ENCODE measurements at regions not wholly inside any gene's neighbourhood (a gene's known extent, or its start where the extent isn't known, plus 50 kb on each side); places are given as distances from the start of the nearest gene placed in this dataset.

DNA sequence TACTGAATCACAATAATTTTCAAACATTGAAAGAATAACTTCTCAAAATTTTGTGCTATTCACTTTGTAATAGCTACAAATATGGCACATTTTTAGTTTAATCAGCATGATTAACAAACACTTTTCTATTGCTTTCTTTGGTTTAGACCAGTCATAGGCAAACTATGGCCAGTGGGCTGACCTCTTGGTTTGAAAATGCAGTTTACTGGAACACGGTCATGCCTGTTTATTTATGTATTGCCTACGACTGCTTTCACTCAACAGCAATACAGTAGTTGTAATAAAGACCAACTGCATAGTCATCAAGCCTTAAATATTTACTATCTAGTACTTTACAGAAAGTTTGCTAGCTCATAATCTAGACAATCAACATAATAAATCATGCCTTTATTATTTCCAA lies 810.8 kb downstream of the TLE1 start:
- Histone ChIP-seq H3K27me3 (ENCODE audit: control insufficient read depth in 3 of 3, insufficient read depth in 3 of 3, low read depth in 1 of 3, low read length in 3 of 3) (no peaks in the 10 kb centered on the region), H2BK120ac (ENCODE audit: low read depth, low read length) (no peak overlapping the region), H4K8ac (ENCODE audit: low read depth, low read length) (no peak overlapping the region), H4K91ac (ENCODE audit: low read depth, low read length, poor library complexity) (no peak overlapping the region), H3K9ac (ENCODE audit: low read depth, low read length, poor library complexity) (no peak overlapping the region), H2BK12ac (ENCODE audit: low read length) (no peak overlapping the region), H3K9me3 (replicated peaks in 1 of 2; ENCODE audit: control insufficient read depth in 2 of 2, insufficient read depth in 1 of 2, low read depth in 1 of 2, low read length in 2 of 2) (no peaks in the 10 kb centered on the region), H3K36me3 (replicated peaks in 1 of 2; ENCODE audit: control insufficient read depth in 2 of 2, insufficient read depth in 2 of 2, low read length in 2 of 2) (no peaks in the 10 kb centered on the region), H3K79me1 (ENCODE audit: low read depth, low read length) (no peaks in the 10 kb centered on the region), H3K23ac (ENCODE audit: low read depth, low read length, poor library complexity) (no peak overlapping the region), H3K4me3 (ENCODE audit: low read length in 2 of 2) (no peak overlapping the region), H2BK5ac (ENCODE audit: low read length) (no peak overlapping the region), H3K14ac (ENCODE audit: low read length) (no peak overlapping the region), H2BK15ac (ENCODE audit: low read length) (no peak overlapping the region), H2AK5ac (ENCODE audit: low read depth, low read length) (no peak overlapping the region), H3K18ac (ENCODE audit: low read length) (no peak overlapping the region), H3K27ac (replicated peaks; ENCODE audit: low read length) (no peak overlapping the region), H2AFZ (ENCODE audit: low read length) (no peak overlapping the region), H3K4me1 (ENCODE audit: control insufficient read depth in 2 of 2, insufficient read depth in 1 of 2, low read depth in 1 of 2, low read length in 2 of 2) (peaks cover 0 to 2% of the 10 kb centered on the region in 2 donors), H3K4ac (ENCODE audit: low read length) (no peak overlapping the region), H3K4me2 (ENCODE audit: insufficient read depth, low read length, poor library complexity, severe bottlenecking) (no peak overlapping the region)
- DNase-seq (ENCODE audit: low spot score) = no peak
- no CpG with 5 or more reads among the region's 2 CpGs for WGBS, 2 donors (ENCODE audit: extremely low coverage in 2 of 2, insufficient read length in 2 of 2, insufficient replicate concordance in 1 of 2)

DNA sequence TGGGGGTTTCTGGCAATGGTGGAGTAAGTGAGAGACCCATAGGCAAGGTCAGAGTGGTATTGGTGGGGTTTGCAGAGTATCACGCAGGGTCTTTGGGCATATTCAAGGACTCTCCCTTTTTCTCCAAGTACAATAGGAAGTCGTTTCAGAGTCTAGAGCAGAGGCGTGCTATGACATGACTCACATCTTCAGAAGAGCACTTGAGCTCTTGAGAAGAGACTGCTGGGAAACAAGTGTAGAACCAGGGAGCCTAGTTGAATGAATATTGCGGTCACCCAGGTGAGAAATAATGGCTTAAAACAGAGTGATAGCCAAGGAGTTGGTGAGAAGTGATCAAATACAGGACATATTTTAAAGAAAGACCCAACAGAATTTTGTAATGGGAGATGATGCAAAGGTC lies 813.4 kb downstream of the TLE1 start:
- no peak for DNase-seq (ENCODE audit: low spot score)
- H2AFZ ChIP-seq (ENCODE audit: low read length) = no peak overlapping the region
- H3K9ac ChIP-seq (ENCODE audit: low read depth, low read length, poor library complexity) = no peak overlapping the region
- no peaks in the 10 kb centered on the region for H3K79me1 ChIP-seq (ENCODE audit: low read depth, low read length)
- H3K27ac ChIP-seq (replicated peaks; ENCODE audit: low read length) = no peak overlapping the region
- no peak overlapping the region for H3K4me3 ChIP-seq (ENCODE audit: low read length in 2 of 2)
- no peaks in the 10 kb centered on the region for H3K9me3 ChIP-seq (replicated peaks in 1 of 2; ENCODE audit: control insufficient read depth in 2 of 2, insufficient read depth in 1 of 2, low read depth in 1 of 2, low read length in 2 of 2)
- no peaks in the 10 kb centered on the region for H3K27me3 ChIP-seq (ENCODE audit: control insufficient read depth in 3 of 3, insufficient read depth in 3 of 3, low read depth in 1 of 3, low read length in 3 of 3)
- no peak overlapping the region for H4K8ac ChIP-seq (ENCODE audit: low read depth, low read length)
- H2BK5ac ChIP-seq (ENCODE audit: low read length) = no peak overlapping the region
- H2BK120ac ChIP-seq (ENCODE audit: low read depth, low read length) = no peak overlapping the region
- no peaks in the 10 kb centered on the region for H3K36me3 ChIP-seq (replicated peaks in 1 of 2; ENCODE audit: control insufficient read depth in 2 of 2, insufficient read depth in 2 of 2, low read length in 2 of 2)
- H2BK12ac ChIP-seq (ENCODE audit: low read length) = no peak overlapping the region
- H3K4me1 ChIP-seq (ENCODE audit: control insufficient read depth in 2 of 2, insufficient read depth in 1 of 2, low read depth in 1 of 2, low read length in 2 of 2) = no peaks in the 10 kb centered on the region
- H3K23ac ChIP-seq (ENCODE audit: low read depth, low read length, poor library complexity) = no peak overlapping the region
- H4K91ac ChIP-seq (ENCODE audit: low read depth, low read length, poor library complexity) = no peak overlapping the region
- H2AK5ac ChIP-seq (ENCODE audit: low read depth, low read length) = no peak overlapping the region
- no peak overlapping the region for H3K4me2 ChIP-seq (ENCODE audit: insufficient read depth, low read length, poor library complexity, severe bottlenecking)
- no peak overlapping the region for H2BK15ac ChIP-seq (ENCODE audit: low read length)
- no peak overlapping the region for H3K14ac ChIP-seq (ENCODE audit: low read length)
- H3K18ac ChIP-seq (ENCODE audit: low read length) = no peak overlapping the region
- H3K4ac ChIP-seq (ENCODE audit: low read length) = no peak overlapping the region
- WGBS, 2 donors (ENCODE audit: extremely low coverage in 2 of 2, insufficient read length in 2 of 2, insufficient replicate concordance in 1 of 2) = no CpG with 5 or more reads among the region's 4 CpGs

DNA sequence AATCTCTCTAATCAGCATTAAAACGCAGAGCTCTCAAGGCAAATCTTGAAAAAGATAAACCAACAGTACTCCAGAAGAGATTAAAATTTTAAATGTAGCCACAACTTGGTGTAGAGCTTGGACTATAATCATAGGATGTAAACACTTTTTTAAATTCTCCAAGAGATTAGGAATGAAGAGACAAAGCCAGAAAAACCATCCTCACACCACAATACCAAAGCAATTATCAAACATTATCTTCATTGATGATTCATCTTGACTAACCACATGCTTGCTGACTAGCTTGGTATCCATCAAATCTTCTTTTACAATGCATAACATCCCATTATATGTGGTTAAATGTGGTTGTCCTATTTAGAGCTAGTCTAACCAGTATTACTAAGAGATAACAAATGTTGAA lies 815.1 kb downstream of the TLE1 start:
- no peak for DNase-seq (ENCODE audit: low spot score)
- Histone ChIP-seq H4K91ac (ENCODE audit: low read depth, low read length, poor library complexity) (no peak overlapping the region), H3K4me3 (ENCODE audit: low read length in 2 of 2) (no peak overlapping the region), H2BK12ac (ENCODE audit: low read length) (no peak overlapping the region), H3K4me1 (ENCODE audit: control insufficient read depth in 2 of 2, insufficient read depth in 1 of 2, low read depth in 1 of 2, low read length in 2 of 2) (no peaks in the 10 kb centered on the region), H2AK5ac (ENCODE audit: low read depth, low read length) (no peak overlapping the region), H3K14ac (ENCODE audit: low read length) (no peak overlapping the region), H2BK5ac (ENCODE audit: low read length) (no peak overlapping the region), H3K79me1 (ENCODE audit: low read depth, low read length) (no peaks in the 10 kb centered on the region), H3K27ac (replicated peaks; ENCODE audit: low read length) (no peak overlapping the region), H3K9ac (ENCODE audit: low read depth, low read length, poor library complexity) (no peak overlapping the region), H3K18ac (ENCODE audit: low read length) (no peak overlapping the region), H2BK120ac (ENCODE audit: low read depth, low read length) (no peak overlapping the region), H3K36me3 (replicated peaks in 1 of 2; ENCODE audit: control insufficient read depth in 2 of 2, insufficient read depth in 2 of 2, low read length in 2 of 2) (no peaks in the 10 kb centered on the region), H3K9me3 (replicated peaks in 1 of 2; ENCODE audit: control insufficient read depth in 2 of 2, insufficient read depth in 1 of 2, low read depth in 1 of 2, low read length in 2 of 2) (no peaks in the 10 kb centered on the region), H3K4me2 (ENCODE audit: insufficient read depth, low read length, poor library complexity, severe bottlenecking) (no peak overlapping the region), H3K27me3 (ENCODE audit: control insufficient read depth in 3 of 3, insufficient read depth in 3 of 3, low read depth in 1 of 3, low read length in 3 of 3) (no peaks in the 10 kb centered on the region), H2AFZ (ENCODE audit: low read length) (no peak overlapping the region), H4K8ac (ENCODE audit: low read depth, low read length) (no peak overlapping the region), H3K23ac (ENCODE audit: low read depth, low read length, poor library complexity) (no peak overlapping the region), H3K4ac (ENCODE audit: low read length) (no peak overlapping the region), H2BK15ac (ENCODE audit: low read length) (no peak overlapping the region)
- no CpG with 5 or more reads among the region's 1 CpG for WGBS, 2 donors (ENCODE audit: extremely low coverage in 2 of 2, insufficient read length in 2 of 2, insufficient replicate concordance in 1 of 2)

DNA sequence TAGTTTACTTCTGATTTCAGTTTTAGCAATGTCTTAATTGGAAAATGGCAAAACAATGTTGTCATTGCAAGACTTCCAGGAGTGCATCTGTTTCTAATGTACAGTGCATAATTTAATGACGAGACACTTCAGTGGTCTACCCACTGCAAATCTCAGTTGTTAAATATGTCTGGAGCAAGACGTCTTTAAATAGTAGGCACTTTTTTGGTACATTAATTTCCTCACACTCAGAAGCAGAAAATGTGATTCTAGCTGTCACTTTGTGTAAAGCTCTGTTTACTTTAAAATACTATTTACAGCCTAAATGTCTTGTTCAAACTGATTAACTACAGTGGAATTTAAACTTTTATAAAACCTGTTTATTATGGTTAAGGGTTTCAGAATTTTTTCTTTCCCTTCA lies 815.5 kb downstream of the TLE1 start:
- no peaks in the 10 kb centered on the region for H3K27me3 ChIP-seq (ENCODE audit: control insufficient read depth in 3 of 3, insufficient read depth in 3 of 3, low read depth in 1 of 3, low read length in 3 of 3)
- no peak overlapping the region for H2AFZ ChIP-seq (ENCODE audit: low read length)
- no CpG with 5 or more reads among the region's 2 CpGs for WGBS, 2 donors (ENCODE audit: extremely low coverage in 2 of 2, insufficient read length in 2 of 2, insufficient replicate concordance in 1 of 2)
- no peak overlapping the region for H3K4me3 ChIP-seq (ENCODE audit: low read length in 2 of 2)
- DNase-seq (ENCODE audit: low spot score) = no peak
- H3K79me1 ChIP-seq (ENCODE audit: low read depth, low read length) = no peaks in the 10 kb centered on the region
- H3K9ac ChIP-seq (ENCODE audit: low read depth, low read length, poor library complexity) = no peak overlapping the region
- H2BK120ac ChIP-seq (ENCODE audit: low read depth, low read length) = no peak overlapping the region
- H3K4me1 ChIP-seq (ENCODE audit: control insufficient read depth in 2 of 2, insufficient read depth in 1 of 2, low read depth in 1 of 2, low read length in 2 of 2) = no peaks in the 10 kb centered on the region
- H2BK5ac ChIP-seq (ENCODE audit: low read length) = no peak overlapping the region
- no peak overlapping the region for H3K23ac ChIP-seq (ENCODE audit: low read depth, low read length, poor library complexity)
- no peak overlapping the region for H2BK15ac ChIP-seq (ENCODE audit: low read length)
- H2AK5ac ChIP-seq (ENCODE audit: low read depth, low read length) = no peak overlapping the region
- H3K9me3 ChIP-seq (replicated peaks in 1 of 2; ENCODE audit: control insufficient read depth in 2 of 2, insufficient read depth in 1 of 2, low read depth in 1 of 2, low read length in 2 of 2) = no peaks in the 10 kb centered on the region
- no peak overlapping the region for H3K4me2 ChIP-seq (ENCODE audit: insufficient read depth, low read length, poor library complexity, severe bottlenecking)
- H3K27ac ChIP-seq (replicated peaks; ENCODE audit: low read length) = no peak overlapping the region
- no peak overlapping the region for H4K91ac ChIP-seq (ENCODE audit: low read depth, low read length, poor library complexity)
- no peak overlapping the region for H3K18ac ChIP-seq (ENCODE audit: low read length)
- no peaks in the 10 kb centered on the region for H3K36me3 ChIP-seq (replicated peaks in 1 of 2; ENCODE audit: control insufficient read depth in 2 of 2, insufficient read depth in 2 of 2, low read length in 2 of 2)
- no peak overlapping the region for H3K14ac ChIP-seq (ENCODE audit: low read length)
- H2BK12ac ChIP-seq (ENCODE audit: low read length) = no peak overlapping the region
- no peak overlapping the region for H3K4ac ChIP-seq (ENCODE audit: low read length)
- H4K8ac ChIP-seq (ENCODE audit: low read depth, low read length) = no peak overlapping the region
